Caco-2 (cell line): ENCODE measurements at regions not wholly inside any gene's neighbourhood (a gene's known extent, or its start where the extent isn't known, plus 50 kb on each side); places are given as distances from the start of the nearest gene placed in this dataset.

Experiments used
- BruUV-seq: library from RNA; stranded (reverse); fragments of 400-500 nt; replicated peaks from 2 replicates; lab custom pipeline; 2021; lab: Mats Ljungman, UMichigan
- CTCF ChIA-PET: fragments of 300-600 bp; sonication (Branson Sonifier 250); formaldehyde crosslinking; loops from one replicate; lab custom pipeline; 2022; ENCODE audit warnings: antibody characterized with exemption; lab: Charles Lee
- POLR2A ChIA-PET: fragments of 300-600 bp; sonication (Branson Sonifier 250); formaldehyde crosslinking; loops from one replicate; lab custom pipeline; 2022; ENCODE audit warnings: antibody characterized with exemption; lab: Charles Lee
- DNase-seq, 2 experiments: peaks; one replicate each; pipeline versions ENCODE4 v3.0.0 to v3.0.0-alpha.2; 2020 to 2022
- H3K27me3 ChIP-seq: replicated peaks from 2 replicates; pipeline ENCODE4 v1.6.0; 2011; ENCODE audit warnings: low read length; ENCODE audit not compliant: control insufficient read depth, insufficient read depth
- H3K36me3 ChIP-seq: 2 replicates; pipeline ENCODE4 v1.5.1; 2011; ENCODE audit warnings: low read length; ENCODE audit not compliant: control insufficient read depth, insufficient read depth
- H3K4me1 ChIP-seq: fragments of 250-450 bp; sonication (Bioruptor Pico); 2 replicates; pipeline ENCODE4 v1.5.1; 2020; ENCODE audit warnings: mild to moderate bottlenecking
- H3K4me3 ChIP-seq: 2 replicates; pipeline ENCODE4 v1.5.1; 2011; ENCODE audit warnings: low read depth, mild to moderate bottlenecking, control low read depth, low read length
- H3K9me3 ChIP-seq: fragments of 250-450 bp; sonication (Bioruptor Pico); 2 replicates; pipeline ENCODE4 v1.5.1; 2020; ENCODE audit warnings: mild to moderate bottlenecking, moderate library complexity
- H3K27ac Mint-ChIP-seq: one replicate; pipeline ENCODE4 v1.8.0; 2022; ENCODE audit warnings: mixed read lengths; ENCODE audit not compliant: unreplicated experiment
- H3K27me3 Mint-ChIP-seq: one replicate; pipeline ENCODE4 v1.8.0; 2022; ENCODE audit warnings: mixed read lengths; ENCODE audit not compliant: insufficient read depth, unreplicated experiment
- H3K36me3 Mint-ChIP-seq: one replicate; pipeline ENCODE4 v1.8.0; 2022; ENCODE audit warnings: mild to moderate bottlenecking, mixed read lengths; ENCODE audit not compliant: insufficient read depth, unreplicated experiment
- H3K4me1 Mint-ChIP-seq: one replicate; pipeline ENCODE4 v1.8.0; 2022; ENCODE audit warnings: low read depth, mixed read lengths; ENCODE audit not compliant: unreplicated experiment
- H3K4me3 Mint-ChIP-seq: one replicate; pipeline ENCODE4 v1.8.0; 2022; ENCODE audit warnings: mild to moderate bottlenecking, moderate library complexity, mixed read lengths; ENCODE audit not compliant: unreplicated experiment
- H3K9me3 Mint-ChIP-seq: one replicate; pipeline ENCODE4 v1.8.0; 2022; ENCODE audit warnings: mixed read lengths; ENCODE audit not compliant: unreplicated experiment
- intact Hi-C: fragments of 100-400 bp; cut with micrococcal nuclease; formaldehyde crosslinking; loops from one replicate; pipeline ENCODE4 v1.10.0; 2022; ENCODE audit not compliant: unreplicated experiment
- TF ChIP-seq, protein P1 (sequence below), 2 experiments: fragments of 200-600 bp in 1 of 2; IDR thresholded peaks; 1 replicate in 1 of 2; 2 replicates in 1 of 2; pipeline versions ENCODE4 v1.5.1 to v1.8.0; 2011 to 2022; ENCODE audit warnings: antibody characterized with exemption in 1 of 2, control low read depth in 1 of 2, inconsistent platforms in 1 of 2, low read depth in 1 of 2, low read length in 1 of 2, mild to moderate bottlenecking in 1 of 2, moderate library complexity in 1 of 2; ENCODE audit not compliant: insufficient read depth in 1 of 2, severe bottlenecking in 1 of 2, unreplicated experiment in 1 of 2

DNA sequence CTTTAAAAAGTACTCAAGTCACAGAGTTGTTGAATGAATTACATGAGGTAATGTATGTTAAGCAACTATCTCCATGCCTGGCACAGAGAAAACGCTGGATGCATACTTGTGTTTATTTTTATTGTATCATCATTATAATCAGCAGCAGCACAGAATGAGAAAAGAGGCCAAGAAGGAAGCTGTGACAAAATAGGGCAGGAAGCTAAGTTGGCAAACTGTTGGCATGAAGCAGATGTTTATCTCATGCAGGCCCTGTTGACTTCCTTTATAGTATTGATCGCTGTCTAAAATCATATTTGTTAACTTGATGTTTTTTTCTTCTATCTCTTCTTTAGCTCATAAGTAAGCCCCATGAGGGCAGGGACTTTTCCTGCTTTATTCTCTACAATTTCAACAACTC, 466.6 kb downstream of the TRHDE start:
- POLR2A ChIA-PET: no interaction called here
- H3K27ac Mint-ChIP-seq: no peak overlapping the region
- no peaks in the 10 kb centered on the region for H3K36me3 Mint-ChIP-seq
- H3K27me3 Mint-ChIP-seq: no peaks in the 10 kb centered on the region
- Histone ChIP-seq H3K4me3 (no peak overlapping the region), H3K9me3 (no peaks in the 10 kb centered on the region), H3K4me1 (no peaks in the 10 kb centered on the region), H3K36me3 (no peaks in the 10 kb centered on the region), H3K27me3 (no peaks in the 10 kb centered on the region)
- intact Hi-C loops: no loop called here
- no peak for DNase-seq
- no peak overlapping the region for H3K4me3 Mint-ChIP-seq
- CTCF ChIA-PET: no interaction called here
- BruUV-seq: no TSS peak
- TF ChIP-seq, protein P1, sequence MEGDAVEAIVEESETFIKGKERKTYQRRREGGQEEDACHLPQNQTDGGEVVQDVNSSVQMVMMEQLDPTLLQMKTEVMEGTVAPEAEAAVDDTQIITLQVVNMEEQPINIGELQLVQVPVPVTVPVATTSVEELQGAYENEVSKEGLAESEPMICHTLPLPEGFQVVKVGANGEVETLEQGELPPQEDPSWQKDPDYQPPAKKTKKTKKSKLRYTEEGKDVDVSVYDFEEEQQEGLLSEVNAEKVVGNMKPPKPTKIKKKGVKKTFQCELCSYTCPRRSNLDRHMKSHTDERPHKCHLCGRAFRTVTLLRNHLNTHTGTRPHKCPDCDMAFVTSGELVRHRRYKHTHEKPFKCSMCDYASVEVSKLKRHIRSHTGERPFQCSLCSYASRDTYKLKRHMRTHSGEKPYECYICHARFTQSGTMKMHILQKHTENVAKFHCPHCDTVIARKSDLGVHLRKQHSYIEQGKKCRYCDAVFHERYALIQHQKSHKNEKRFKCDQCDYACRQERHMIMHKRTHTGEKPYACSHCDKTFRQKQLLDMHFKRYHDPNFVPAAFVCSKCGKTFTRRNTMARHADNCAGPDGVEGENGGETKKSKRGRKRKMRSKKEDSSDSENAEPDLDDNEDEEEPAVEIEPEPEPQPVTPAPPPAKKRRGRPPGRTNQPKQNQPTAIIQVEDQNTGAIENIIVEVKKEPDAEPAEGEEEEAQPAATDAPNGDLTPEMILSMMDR (IDR thresholded peaks at IDR 0.05; ENCODE audit: insufficient read depth in 1 of 2, low read depth in 1 of 2, low read length in 1 of 2, severe bottlenecking in 1 of 2, unreplicated experiment in 1 of 2): no peak
- H3K4me1 Mint-ChIP-seq: no peaks in the 10 kb centered on the region
- no peaks in the 10 kb centered on the region for H3K9me3 Mint-ChIP-seq

DNA sequence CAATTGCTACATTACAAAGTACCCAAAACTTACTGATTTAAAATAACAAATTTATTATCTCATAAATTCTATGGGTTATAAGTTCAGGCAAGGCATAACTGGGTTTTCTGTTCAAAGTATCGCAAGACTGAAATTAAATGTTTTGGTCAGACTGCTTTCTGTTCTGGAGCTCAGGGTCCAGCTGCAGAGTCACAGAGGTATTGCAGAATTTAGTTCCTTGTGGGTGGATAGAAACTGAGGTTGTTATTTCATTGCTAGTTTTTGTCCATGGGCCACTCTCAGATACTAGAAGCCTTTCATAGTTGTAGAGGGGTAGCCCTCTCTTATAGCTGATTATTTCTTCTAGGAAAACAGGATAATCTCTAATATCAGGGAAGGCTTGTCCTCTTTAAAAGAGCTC, 467.9 kb downstream of the TRHDE start:
- ChIA-PET CTCF (no interaction called here), POLR2A (no interaction called here)

DNA sequence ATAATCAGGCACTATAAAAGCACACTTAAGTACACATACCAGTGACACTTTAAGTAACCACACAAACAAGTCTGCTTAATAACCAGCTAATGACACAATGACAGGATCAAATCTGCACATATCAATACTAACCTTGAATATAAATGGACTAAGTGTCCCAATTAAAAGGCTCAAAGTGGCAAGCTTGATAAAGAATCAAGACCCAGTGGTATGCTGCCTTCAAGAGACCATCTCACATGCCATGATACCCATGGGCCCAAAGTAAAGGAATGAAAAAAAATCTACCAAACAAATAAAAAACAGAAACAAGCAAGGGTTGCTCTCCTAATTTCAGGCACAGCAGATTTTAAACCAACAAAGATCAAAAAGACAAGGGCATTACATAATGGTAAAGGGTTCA, 470.4 kb downstream of the TRHDE start:
- Mint-ChIP-seq H3K36me3 (no peaks in the 10 kb centered on the region), H3K4me1 (no peaks in the 10 kb centered on the region), H3K27ac (no peak overlapping the region), H3K27me3 (no peaks in the 10 kb centered on the region), H3K4me3 (no peak overlapping the region), H3K9me3 (no peaks in the 10 kb centered on the region)
- H3K9me3 ChIP-seq: no peaks in the 10 kb centered on the region
- no peaks in the 10 kb centered on the region for H3K4me1 ChIP-seq
- TF ChIP-seq, protein P1 (IDR thresholded peaks at IDR 0.05; ENCODE audit: insufficient read depth in 1 of 2, low read depth in 1 of 2, low read length in 1 of 2, severe bottlenecking in 1 of 2, unreplicated experiment in 1 of 2): no peak
- H3K4me3 ChIP-seq: no peak overlapping the region
- ChIA-PET CTCF (no interaction called here), POLR2A (no interaction called here)
- no peaks in the 10 kb centered on the region for H3K36me3 ChIP-seq
- no peak for DNase-seq
- intact Hi-C loops: no loop called here
- H3K27me3 ChIP-seq: no peaks in the 10 kb centered on the region
- BruUV-seq: no TSS peak

More for the DNA sequence above, 467.9 kb downstream of the TRHDE start:
- Mint-ChIP-seq H3K4me1 (no peaks in the 10 kb centered on the region), H3K4me3 (no peak overlapping the region), H3K27me3 (no peaks in the 10 kb centered on the region), H3K27ac (no peak overlapping the region), H3K9me3 (no peaks in the 10 kb centered on the region), H3K36me3 (no peaks in the 10 kb centered on the region)
- Histone ChIP-seq H3K4me3 (no peak overlapping the region), H3K9me3 (no peaks in the 10 kb centered on the region), H3K36me3 (no peaks in the 10 kb centered on the region), H3K27me3 (no peaks in the 10 kb centered on the region), H3K4me1 (no peaks in the 10 kb centered on the region)
- BruUV-seq: no TSS peak
- intact Hi-C loops: no loop called here
- TF ChIP-seq, protein P1 (IDR thresholded peaks at IDR 0.05; ENCODE audit: insufficient read depth in 1 of 2, low read depth in 1 of 2, low read length in 1 of 2, severe bottlenecking in 1 of 2, unreplicated experiment in 1 of 2): no peak
- no peak for DNase-seq
